ENCODE measurements at regions not wholly inside any gene's neighbourhood (a gene's known extent, or its start where the extent isn't known, plus 50 kb on each side); places are given as distances from the start of the nearest gene placed in this dataset.
"Not testable (repeated sequence)": the region's sequence is repeated elsewhere in the genome, so short reads cannot be mapped to it uniquely, and the experiment has no call there.

- DNase-seq: no peak
Observed at GRCh38 chr4:138347561-138347960, 105.4 kb upstream of the SLC7A11 start.

GRCh38 chr4:138344851-138345250 is 102.7 kb upstream of the SLC7A11 start:
- DNase-seq: no peak

GRCh38 chr4:138344054-138344453 is 101.9 kb upstream of the SLC7A11 start:
- no peak for DNase-seq

GRCh38 chr4:138341739-138342415 is 99.7 kb upstream of the SLC7A11 start:
- DNase-seq: no peak

GRCh38 chr4:138338840-138339239 is 96.7 kb upstream of the SLC7A11 start:
- no peak for DNase-seq

GRCh38 chr4:138338222-138338621 is 96.1 kb upstream of the SLC7A11 start:
- not testable (repeated sequence) for DNase-seq

GRCh38 chr4:138334346-138335016 is 92.3 kb upstream of the SLC7A11 start:
- DNase-seq: no peak

GRCh38 chr4:138332415-138332814 is 90.3 kb upstream of the SLC7A11 start:
- DNase-seq: not testable (repeated sequence)

- no peak for DNase-seq
Observed at GRCh38 chr4:138330531-138330930, 88.4 kb upstream of the SLC7A11 start.

GRCh38 chr4:138329506-138330070 is 87.4 kb upstream of the SLC7A11 start:
- no peak for DNase-seq

GRCh38 chr4:138327338-138327737 is 85.2 kb upstream of the SLC7A11 start:
- DNase-seq: no peak

- DNase-seq: no peak
Observed at GRCh38 chr4:138320831-138321230, 78.7 kb upstream of the SLC7A11 start.

- no peak for DNase-seq
Observed at GRCh38 chr4:138320030-138320429, 77.9 kb upstream of the SLC7A11 start.

- no peak for DNase-seq
Observed at GRCh38 chr4:138317175-138317748, 75.1 kb upstream of the SLC7A11 start.

- DNase-seq: no peak
Observed at GRCh38 chr4:138312536-138312911, 70.4 kb upstream of the SLC7A11 start.

- no peak for DNase-seq
Observed at GRCh38 chr4:138311771-138312535, 69.8 kb upstream of the SLC7A11 start.

GRCh38 chr4:138310991-138311390 is 68.8 kb upstream of the SLC7A11 start:
- DNase-seq: no peak

GRCh38 chr4:138310498-138310897 is 68.3 kb upstream of the SLC7A11 start:
- no peak for DNase-seq

- no peak for DNase-seq
Observed at GRCh38 chr4:138308356-138308755, 66.2 kb upstream of the SLC7A11 start.

GRCh38 chr4:138307319-138307718 is 65.2 kb upstream of the SLC7A11 start:
- peak; percentile 46 for DNase-seq

- peak; percentile 0 for DNase-seq
Observed at GRCh38 chr4:138305050-138305449, 62.9 kb upstream of the SLC7A11 start.

- no peak for DNase-seq
Observed at GRCh38 chr4:138301536-138301935, 59.4 kb upstream of the SLC7A11 start.

- DNase-seq: no peak
Observed at GRCh38 chr4:138300616-138301015, 58.5 kb upstream of the SLC7A11 start.

Data from CD4-positive, alpha-beta T cell treated with Interferon gamma for 1 hour (primary cell).